Lower leg skin (tissue), 4 donors: ENCODE measurements at regions not wholly inside any gene's neighbourhood (a gene's known extent, or its start where the extent isn't known, plus 50 kb on each side); places are given as distances from the start of the nearest gene placed in this dataset.

Experiments
- DNase-seq, 2 donors: peaks; one replicate each; pipeline ENCODE4 v3.0.0-alpha.2; 2019; ENCODE audit warnings: low spot score in 2 of 2
- H3K4me3 ChIP-seq: fragments of 200-600 bp; sonication (generic); 2 replicates; pipeline ENCODE4 v1.5.1; 2017; ENCODE audit warnings: mild to moderate bottlenecking, low read depth; ENCODE audit not compliant: poor library complexity, severe bottlenecking
- CTCF ChIP-seq, 3 donors: fragments of 450-650 bp; IDR thresholded peaks; one replicate each; pipeline ENCODE4 v1.5.1; 2016; ENCODE audit warnings: antibody characterized with exemption in 3 of 3, mild to moderate bottlenecking in 3 of 3, moderate library complexity in 2 of 3
- POLR2A ChIP-seq, 2 donors: fragments of 450-650 bp; IDR thresholded peaks; one replicate each; pipeline ENCODE4 v1.6.1; 2016 to 2017; ENCODE audit warnings: antibody characterized with exemption in 2 of 2, mild to moderate bottlenecking in 1 of 2, moderate library complexity in 1 of 2
- WGBS, 2 donors: methylation state at CpG; one replicate each; pipeline ENCODE4 v1.1.5; 2018; 5-methylcytosine and 5-hydroxymethylcytosine counted together
- intact Hi-C: fragments of 100-400 bp; cut with DNase I; formaldehyde crosslinking; loops from one replicate; pipeline ENCODE4 v1.15.0; 2023; ENCODE audit warnings: low total_unique reads

- TF ChIP-seq POLR2A (IDR thresholded peaks at IDR 0.05) (no peak), CTCF (IDR thresholded peaks at IDR 0.05) (no peak)
- intact Hi-C loops: no loop called here
- H3K4me3 ChIP-seq: no peak overlapping the region
- 13 to 27% methylated on average over 1 of the region's 1 CpG for WGBS, 2 donors
- DNase-seq: no peak
These were observed 103.5 kb downstream of the POSTN start for GRCh38 chr13:37495046-37495445.

GRCh38 chr13:37493775-37494174, 104.8 kb downstream of the POSTN start:
- intact Hi-C loops: no loop called here

GRCh38 chr13:37492741-37493514, 105.6 kb downstream of the POSTN start:
- DNase-seq: no peak
- intact Hi-C loops: no loop called here
- H3K4me3 ChIP-seq: no peak overlapping the region
- TF ChIP-seq CTCF (IDR thresholded peaks at IDR 0.05): no peak
- TF ChIP-seq POLR2A (IDR thresholded peaks at IDR 0.05): no peak
- whole genome bisulfite sequencing, 2 donors: 24 to 33% methylated on average over 3 of the region's 3 CpGs

More at GRCh38 chr13:37493775-37494174, 104.8 kb downstream of the POSTN start:
- DNase-seq: no peak
- no peak for TF ChIP-seq CTCF (IDR thresholded peaks at IDR 0.05)
- no peak for TF ChIP-seq POLR2A (IDR thresholded peaks at IDR 0.05)
- H3K4me3 ChIP-seq: no peak overlapping the region
- 75 to 88% methylated on average over 3 of the region's 3 CpGs for WGBS, 2 donors

GRCh38 chr13:37492075-37492474, 106.5 kb downstream of the POSTN start:
- no peak for DNase-seq
- TF ChIP-seq POLR2A (IDR thresholded peaks at IDR 0.05): no peak
- no peak for TF ChIP-seq CTCF (IDR thresholded peaks at IDR 0.05)
- intact Hi-C loops: no loop called here

GRCh38 chr13:37491661-37492060, 106.9 kb downstream of the POSTN start:
- TF ChIP-seq CTCF (IDR thresholded peaks at IDR 0.05) (no peak), POLR2A (IDR thresholded peaks at IDR 0.05) (no peak)
- intact Hi-C loops: no loop called here
- 51 to 56% methylated on average over 3 of the region's 3 CpGs for WGBS, 2 donors
- H3K4me3 ChIP-seq: no peak overlapping the region
- DNase-seq: no peak

More at GRCh38 chr13:37492075-37492474, 106.5 kb downstream of the POSTN start:
- no peak overlapping the region for H3K4me3 ChIP-seq
